ENCODE measurements at regions not wholly inside any gene's neighbourhood (a gene's known extent, or its start where the extent isn't known, plus 50 kb on each side); places are given as distances from the start of the nearest gene placed in this dataset.

- no peaks in the 10 kb centered on the region for H3K79me2 ChIP-seq (ENCODE audit: low read length)
- no peak overlapping the region for H2AFZ ChIP-seq (ENCODE audit: low read depth, low read length)
- no peaks in the 10 kb centered on the region for H3K4me1 ChIP-seq (ENCODE audit: low read length)
- no peak overlapping the region for H3K4me3 ChIP-seq (ENCODE audit: low read length)
- TF ChIP-seq, protein P1, sequence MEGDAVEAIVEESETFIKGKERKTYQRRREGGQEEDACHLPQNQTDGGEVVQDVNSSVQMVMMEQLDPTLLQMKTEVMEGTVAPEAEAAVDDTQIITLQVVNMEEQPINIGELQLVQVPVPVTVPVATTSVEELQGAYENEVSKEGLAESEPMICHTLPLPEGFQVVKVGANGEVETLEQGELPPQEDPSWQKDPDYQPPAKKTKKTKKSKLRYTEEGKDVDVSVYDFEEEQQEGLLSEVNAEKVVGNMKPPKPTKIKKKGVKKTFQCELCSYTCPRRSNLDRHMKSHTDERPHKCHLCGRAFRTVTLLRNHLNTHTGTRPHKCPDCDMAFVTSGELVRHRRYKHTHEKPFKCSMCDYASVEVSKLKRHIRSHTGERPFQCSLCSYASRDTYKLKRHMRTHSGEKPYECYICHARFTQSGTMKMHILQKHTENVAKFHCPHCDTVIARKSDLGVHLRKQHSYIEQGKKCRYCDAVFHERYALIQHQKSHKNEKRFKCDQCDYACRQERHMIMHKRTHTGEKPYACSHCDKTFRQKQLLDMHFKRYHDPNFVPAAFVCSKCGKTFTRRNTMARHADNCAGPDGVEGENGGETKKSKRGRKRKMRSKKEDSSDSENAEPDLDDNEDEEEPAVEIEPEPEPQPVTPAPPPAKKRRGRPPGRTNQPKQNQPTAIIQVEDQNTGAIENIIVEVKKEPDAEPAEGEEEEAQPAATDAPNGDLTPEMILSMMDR (IDR thresholded peaks at IDR 0.05; ENCODE audit: low read depth, low read length): no peak
- no peak for TF ChIP-seq EZH2phosphoT487 (IDR thresholded peaks at IDR 0.05; ENCODE audit: low read depth)
- no peak overlapping the region for H3K9ac ChIP-seq (ENCODE audit: low read length)
- H3K9me3 ChIP-seq (ENCODE audit: insufficient read depth, low read length): no peaks in the 10 kb centered on the region
- no peaks in the 10 kb centered on the region for H3K36me3 ChIP-seq (replicated peaks; ENCODE audit: low read depth, low read length)
- no peak overlapping the region for H3K27ac ChIP-seq (ENCODE audit: low read length)
- no peaks in the 10 kb centered on the region for H3K27me3 ChIP-seq (ENCODE audit: low read depth, low read length)
- no peak overlapping the region for H3K4me2 ChIP-seq (ENCODE audit: low read length)
- no peaks in the 10 kb centered on the region for H4K20me1 ChIP-seq (ENCODE audit: insufficient read depth, low read length)
Observed at GRCh38 chr2:117273009-117273671, 541.4 kb upstream of the DDX18 start.

GRCh38 chr2:117293012-117293411, 521.5 kb upstream of the DDX18 start:
- TF ChIP-seq, protein P1 (IDR thresholded peaks at IDR 0.05; ENCODE audit: low read depth, low read length): no peak
- TF ChIP-seq EZH2phosphoT487 (IDR thresholded peaks at IDR 0.05; ENCODE audit: low read depth): no peak
- Histone ChIP-seq H3K4me3 (ENCODE audit: low read length) (no peak overlapping the region), H2AFZ (ENCODE audit: low read depth, low read length) (no peak overlapping the region), H3K4me1 (ENCODE audit: low read length) (peaks cover 4% of the 10 kb centered on the region; the same call in 1 of the 2 replicates), H3K4me2 (ENCODE audit: low read length) (no peak overlapping the region), H3K36me3 (replicated peaks; ENCODE audit: low read depth, low read length) (no peaks in the 10 kb centered on the region), H3K27ac (ENCODE audit: low read length) (no peak overlapping the region), H3K79me2 (ENCODE audit: low read length) (no peaks in the 10 kb centered on the region), H3K9ac (ENCODE audit: low read length) (no peak overlapping the region), H3K27me3 (ENCODE audit: low read depth, low read length) (no peaks in the 10 kb centered on the region), H3K9me3 (ENCODE audit: insufficient read depth, low read length) (no peaks in the 10 kb centered on the region), H4K20me1 (ENCODE audit: insufficient read depth, low read length) (no peaks in the 10 kb centered on the region)

DNA sequence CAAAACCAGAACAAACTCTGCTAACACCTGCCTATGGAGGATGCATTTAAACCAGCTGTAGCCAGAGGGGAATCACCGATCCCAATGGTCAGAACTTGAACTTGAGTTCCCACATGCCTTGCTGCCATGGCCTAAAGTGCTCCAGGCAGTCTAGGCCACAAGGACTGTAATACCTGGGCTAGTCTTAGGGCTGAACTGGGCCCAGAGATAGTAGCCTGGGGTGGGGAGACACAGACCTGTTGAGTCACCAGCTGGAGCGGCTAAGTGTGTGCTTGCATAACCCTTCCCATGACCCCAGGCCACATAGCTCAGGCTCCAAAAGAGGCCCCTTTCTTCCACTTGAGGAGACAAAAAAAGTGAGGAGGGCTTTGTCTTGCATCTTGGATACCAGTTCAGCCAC, 515.0 kb upstream of the DDX18 start:
- Histone ChIP-seq H3K4me3 (ENCODE audit: low read length) (no peak overlapping the region), H3K79me2 (ENCODE audit: low read length) (no peaks in the 10 kb centered on the region), H3K27me3 (ENCODE audit: low read depth, low read length) (no peaks in the 10 kb centered on the region), H3K9me3 (ENCODE audit: insufficient read depth, low read length) (no peaks in the 10 kb centered on the region), H3K36me3 (replicated peaks; ENCODE audit: low read depth, low read length) (no peaks in the 10 kb centered on the region), H3K4me1 (ENCODE audit: low read length) (no peaks in the 10 kb centered on the region), H3K9ac (ENCODE audit: low read length) (no peak overlapping the region), H2AFZ (ENCODE audit: low read depth, low read length) (no peak overlapping the region), H4K20me1 (ENCODE audit: insufficient read depth, low read length) (no peaks in the 10 kb centered on the region), H3K27ac (ENCODE audit: low read length) (no peak overlapping the region), H3K4me2 (ENCODE audit: low read length) (no peak overlapping the region)
- TF ChIP-seq, protein P1 (IDR thresholded peaks at IDR 0.05; ENCODE audit: low read depth, low read length): no peak
- TF ChIP-seq EZH2phosphoT487 (IDR thresholded peaks at IDR 0.05; ENCODE audit: low read depth): no peak

GRCh38 chr2:117308861-117309770, 505.4 kb upstream of the DDX18 start:
- Histone ChIP-seq H3K4me2 (ENCODE audit: low read length) (no peak overlapping the region), H2AFZ (ENCODE audit: low read depth, low read length) (no peak overlapping the region), H3K36me3 (replicated peaks; ENCODE audit: low read depth, low read length) (no peaks in the 10 kb centered on the region), H3K4me3 (ENCODE audit: low read length) (no peak overlapping the region), H3K9ac (ENCODE audit: low read length) (no peak overlapping the region), H3K79me2 (ENCODE audit: low read length) (no peaks in the 10 kb centered on the region), H3K27me3 (ENCODE audit: low read depth, low read length) (no peaks in the 10 kb centered on the region), H3K4me1 (ENCODE audit: low read length) (no peaks in the 10 kb centered on the region), H3K27ac (ENCODE audit: low read length) (no peak overlapping the region), H4K20me1 (ENCODE audit: insufficient read depth, low read length) (no peaks in the 10 kb centered on the region), H3K9me3 (ENCODE audit: insufficient read depth, low read length) (no peaks in the 10 kb centered on the region)
- no peak for TF ChIP-seq EZH2phosphoT487 (IDR thresholded peaks at IDR 0.05; ENCODE audit: low read depth)
- TF ChIP-seq, protein P1 (IDR thresholded peaks at IDR 0.05; ENCODE audit: low read depth, low read length): no peak

Measured in OCI-LY3 (cell line).